Neural cell (in vitro differentiated cells): ENCODE measurements at regions not wholly inside any gene's neighbourhood (a gene's known extent, or its start where the extent isn't known, plus 50 kb on each side); places are given as distances from the start of the nearest gene placed in this dataset.

Experiments
- H2AFZ ChIP-seq: fragments of 200-600, 300-800 bp; sonication (generic), shearing (Covaris generic); 2 replicates; pipeline ENCODE4 v1.6.0; 2014; ENCODE audit warnings: low read depth, mild to moderate bottlenecking, antibody characterized with exemption, low read length, moderate library complexity
- H3F3A ChIP-seq: fragments of 200-600 bp; shearing (Covaris generic); 2 replicates; pipeline ENCODE4 v1.6.1; 2016; ENCODE audit warnings: mild to moderate bottlenecking, moderate library complexity, mixed read lengths, antibody characterized with exemption, low read length; ENCODE audit not compliant: insufficient read depth, poor library complexity, severe bottlenecking
- H3K27ac ChIP-seq: fragments of 200-600, 300-800 bp; sonication (generic), shearing (Covaris generic); 2 replicates; pipeline ENCODE4 v1.5.1; 2014; ENCODE audit warnings: mild to moderate bottlenecking, low read length, moderate library complexity
- H3K27me3 ChIP-seq: fragments of 300-800, 200-600 bp; sonication (generic), shearing (Covaris generic); 2 replicates; pipeline ENCODE4 v1.6.0; 2014; ENCODE audit warnings: mild to moderate bottlenecking, low read depth, low read length, moderate library complexity; ENCODE audit not compliant: insufficient read depth
- H3K36me3 ChIP-seq: fragments of 300-800, 200-600 bp; sonication (generic), shearing (Covaris generic); 2 replicates; pipeline ENCODE4 v1.5.1; 2014; ENCODE audit warnings: mild to moderate bottlenecking, antibody characterized with exemption, low read length, moderate library complexity; ENCODE audit not compliant: insufficient read depth
- H3K4me2 ChIP-seq: fragments of 300-800, 200-600 bp; sonication (generic), shearing (Covaris generic); 2 replicates; pipeline ENCODE4 v1.6.0; 2014; ENCODE audit warnings: mild to moderate bottlenecking, low read length
- H3K4me3 ChIP-seq: fragments of 300-800, 200-600 bp; sonication (generic), shearing (Covaris generic); 2 replicates; pipeline ENCODE4 v1.5.1; 2014; ENCODE audit warnings: mild to moderate bottlenecking, low read length, moderate library complexity
- H3K79me2 ChIP-seq: fragments of 200-600 bp; shearing (Covaris generic); replicated peaks from 2 replicates; pipeline ENCODE4 v1.6.0; 2014; ENCODE audit warnings: mild to moderate bottlenecking, low read length, moderate library complexity; ENCODE audit not compliant: insufficient read depth
- H3K9ac ChIP-seq: fragments of 300-800, 200-600 bp; sonication (generic), shearing (Covaris generic); 2 replicates; pipeline ENCODE4 v1.6.1; 2016; ENCODE audit warnings: mild to moderate bottlenecking, low read length, mixed read lengths
- H3K9me2 ChIP-seq: fragments of 200-600 bp; shearing (Covaris generic); 2 replicates; pipeline ENCODE4 v1.6.1; 2016; ENCODE audit warnings: mild to moderate bottlenecking, low read length, mixed read lengths; ENCODE audit not compliant: insufficient read depth
- H3K9me3 ChIP-seq: fragments of 200-600, 300-800 bp; sonication (generic), shearing (Covaris generic); 2 replicates; pipeline ENCODE4 v1.6.1; 2016; ENCODE audit warnings: mild to moderate bottlenecking, mixed run types, low read length, moderate library complexity, mixed read lengths
- H4K20me1 ChIP-seq: fragments of 200-600 bp; shearing (Covaris generic); 2 replicates; pipeline ENCODE4 v1.6.1; 2016; ENCODE audit warnings: mild to moderate bottlenecking, mixed run types; ENCODE audit not compliant: insufficient read depth
- CTCF ChIP-seq: fragments of 450-650 bp; IDR thresholded peaks from 2 replicates; pipeline ENCODE4 v1.5.1; 2014; ENCODE audit warnings: antibody characterized with exemption, mild to moderate bottlenecking, moderate library complexity; ENCODE audit not compliant: poor library complexity, severe bottlenecking
- EP300 ChIP-seq: fragments of 450-650 bp; conservative IDR thresholded peaks from 2 replicates; pipeline ENCODE4 v1.6.1; 2014; ENCODE audit warnings: antibody characterized with exemption, mild to moderate bottlenecking, moderate library complexity; ENCODE audit not compliant: poor library complexity, severe bottlenecking
- EZH2 ChIP-seq: fragments of 200-600, 300-800 bp; shearing (Covaris generic), sonication (generic); IDR thresholded peaks from 2 replicates; pipeline ENCODE4 v1.6.1; 2014; ENCODE audit warnings: antibody characterized with exemption, low read length, borderline replicate concordance, mild to moderate bottlenecking; ENCODE audit not compliant: insufficient read depth, poor library complexity, severe bottlenecking
- MXI1 ChIP-seq: fragments of 450-650 bp; conservative IDR thresholded peaks from 2 replicates; pipeline ENCODE4 v1.6.1; 2014; ENCODE audit warnings: antibody characterized with exemption, mild to moderate bottlenecking; ENCODE audit not compliant: poor library complexity, severe bottlenecking
- POLR2AphosphoS5 ChIP-seq: IDR thresholded peaks from 2 replicates; pipeline ENCODE4 v1.6.1; 2012
- RAD21 ChIP-seq: fragments of 450-650 bp; conservative IDR thresholded peaks from 2 replicates; pipeline ENCODE4 v1.6.1; 2014; ENCODE audit warnings: antibody characterized with exemption, mild to moderate bottlenecking, moderate library complexity
- SMC3 ChIP-seq: fragments of 450-650 bp; conservative IDR thresholded peaks from 2 replicates; pipeline ENCODE4 v1.6.1; 2014; ENCODE audit warnings: antibody characterized with exemption, mild to moderate bottlenecking, moderate library complexity; ENCODE audit not compliant: poor library complexity
- TAF1 ChIP-seq: IDR thresholded peaks from 2 replicates; pipeline ENCODE4 v1.6.1; 2012; ENCODE audit warnings: low read depth
- TF ChIP-seq, protein P1 (sequence below): IDR thresholded peaks from 2 replicates; pipeline ENCODE4 v1.6.1; 2012; ENCODE audit warnings: borderline replicate concordance

- H3K27ac ChIP-seq, result no peak overlapping the region
- H3K4me3 ChIP-seq, result no peak overlapping the region
- H3K9me2 ChIP-seq, result no peaks in the 10 kb centered on the region
- H3K36me3 ChIP-seq, result no peaks in the 10 kb centered on the region
- TF ChIP-seq MXI1, result no peak
- no peak for TF ChIP-seq RAD21
- no peak for TF ChIP-seq CTCF
- no peak for TF ChIP-seq EZH2
- TF ChIP-seq EP300, result no peak
- TF ChIP-seq, protein P1, sequence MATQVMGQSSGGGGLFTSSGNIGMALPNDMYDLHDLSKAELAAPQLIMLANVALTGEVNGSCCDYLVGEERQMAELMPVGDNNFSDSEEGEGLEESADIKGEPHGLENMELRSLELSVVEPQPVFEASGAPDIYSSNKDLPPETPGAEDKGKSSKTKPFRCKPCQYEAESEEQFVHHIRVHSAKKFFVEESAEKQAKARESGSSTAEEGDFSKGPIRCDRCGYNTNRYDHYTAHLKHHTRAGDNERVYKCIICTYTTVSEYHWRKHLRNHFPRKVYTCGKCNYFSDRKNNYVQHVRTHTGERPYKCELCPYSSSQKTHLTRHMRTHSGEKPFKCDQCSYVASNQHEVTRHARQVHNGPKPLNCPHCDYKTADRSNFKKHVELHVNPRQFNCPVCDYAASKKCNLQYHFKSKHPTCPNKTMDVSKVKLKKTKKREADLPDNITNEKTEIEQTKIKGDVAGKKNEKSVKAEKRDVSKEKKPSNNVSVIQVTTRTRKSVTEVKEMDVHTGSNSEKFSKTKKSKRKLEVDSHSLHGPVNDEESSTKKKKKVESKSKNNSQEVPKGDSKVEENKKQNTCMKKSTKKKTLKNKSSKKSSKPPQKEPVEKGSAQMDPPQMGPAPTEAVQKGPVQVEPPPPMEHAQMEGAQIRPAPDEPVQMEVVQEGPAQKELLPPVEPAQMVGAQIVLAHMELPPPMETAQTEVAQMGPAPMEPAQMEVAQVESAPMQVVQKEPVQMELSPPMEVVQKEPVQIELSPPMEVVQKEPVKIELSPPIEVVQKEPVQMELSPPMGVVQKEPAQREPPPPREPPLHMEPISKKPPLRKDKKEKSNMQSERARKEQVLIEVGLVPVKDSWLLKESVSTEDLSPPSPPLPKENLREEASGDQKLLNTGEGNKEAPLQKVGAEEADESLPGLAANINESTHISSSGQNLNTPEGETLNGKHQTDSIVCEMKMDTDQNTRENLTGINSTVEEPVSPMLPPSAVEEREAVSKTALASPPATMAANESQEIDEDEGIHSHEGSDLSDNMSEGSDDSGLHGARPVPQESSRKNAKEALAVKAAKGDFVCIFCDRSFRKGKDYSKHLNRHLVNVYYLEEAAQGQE, result no peak
- TF ChIP-seq POLR2AphosphoS5, result no peak
- TF ChIP-seq SMC3, result no peak
- TF ChIP-seq TAF1, result no peak
- H3K9ac ChIP-seq, result no peak overlapping the region
- H3K27me3 ChIP-seq, result no peaks in the 10 kb centered on the region
- no peaks in the 10 kb centered on the region for H3K79me2 ChIP-seq
- H4K20me1 ChIP-seq, result no peaks in the 10 kb centered on the region
- H2AFZ ChIP-seq, result no peak overlapping the region
- no peaks in the 10 kb centered on the region for H3K9me3 ChIP-seq
- H3K4me2 ChIP-seq, result no peak overlapping the region
- no peaks in the 10 kb centered on the region for H3F3A ChIP-seq
These were observed 218.9 kb upstream of the PPP1R2C start for GRCh38 chrX:42996861-42997260.

GRCh38 chrX:43000121-43000520 is 222.2 kb upstream of the PPP1R2C start:
- Histone ChIP-seq H3F3A (no peaks in the 10 kb centered on the region), H2AFZ (no peak overlapping the region), H3K4me2 (no peak overlapping the region), H3K36me3 (no peaks in the 10 kb centered on the region), H4K20me1 (no peaks in the 10 kb centered on the region), H3K9me3 (no peaks in the 10 kb centered on the region), H3K27me3 (no peaks in the 10 kb centered on the region), H3K79me2 (no peaks in the 10 kb centered on the region), H3K9ac (no peak overlapping the region), H3K9me2 (no peaks in the 10 kb centered on the region), H3K27ac (no peak overlapping the region), H3K4me3 (no peak overlapping the region)
- TF ChIP-seq TAF1 (no peak), POLR2AphosphoS5 (no peak), MXI1 (no peak), CTCF (no peak)
- TF ChIP-seq, protein P1, result no peak
